HEK293T (cell line): ENCODE measurements at regions not wholly inside any gene's neighbourhood (a gene's known extent, or its start where the extent isn't known, plus 50 kb on each side); places are given as distances from the start of the nearest gene placed in this dataset.

Experiments
- ARNT ChIP-seq: fragments of 450-650 bp; IDR thresholded peaks from 2 replicates; pipeline ENCODE4 v1.6.1; 2017; ENCODE audit warnings: mild to moderate bottlenecking
- BHLHE40 ChIP-seq: fragments of 450-650 bp; IDR thresholded peaks from 2 replicates; pipeline ENCODE4 v1.6.1; 2016; ENCODE audit warnings: mild to moderate bottlenecking, moderate library complexity, borderline replicate concordance
- CTBP1 ChIP-seq: fragments of 450-650 bp; IDR thresholded peaks from 2 replicates; pipeline ENCODE4 v1.6.1; 2016; ENCODE audit warnings: borderline replicate concordance
- ELF4 ChIP-seq: fragments of 450-650 bp; IDR thresholded peaks from 2 replicates; pipeline ENCODE4 v1.6.1; 2017; ENCODE audit warnings: antibody characterized with exemption
- FOXA1 ChIP-seq: fragments of 450-650 bp; IDR thresholded peaks from 2 replicates; pipeline ENCODE4 v1.6.1; 2016; ENCODE audit warnings: mild to moderate bottlenecking
- FOXK2 ChIP-seq: fragments of 450-650 bp; IDR thresholded peaks from 2 replicates; pipeline ENCODE4 v1.6.1; 2016; ENCODE audit warnings: mild to moderate bottlenecking
- HDGF ChIP-seq: fragments of 450-650 bp; IDR thresholded peaks from 2 replicates; pipeline ENCODE4 v1.6.1; 2017; ENCODE audit warnings: antibody characterized with exemption, borderline replicate concordance
- L3MBTL2 ChIP-seq: fragments of 450-650 bp; conservative IDR thresholded peaks from 2 replicates; pipeline ENCODE4 v1.6.1; 2016; ENCODE audit warnings: mild to moderate bottlenecking
- LEF1 ChIP-seq: fragments of 450-650 bp; IDR thresholded peaks from 2 replicates; pipeline ENCODE4 v1.6.1; 2017; ENCODE audit warnings: mild to moderate bottlenecking, borderline replicate concordance
- SP1 ChIP-seq: fragments of 450-650 bp; IDR thresholded peaks from 2 replicates; pipeline ENCODE4 v1.6.1; 2017

- no peak for TF ChIP-seq CTBP1
- no peak for TF ChIP-seq SP1
- no peak for TF ChIP-seq BHLHE40
- TF ChIP-seq ARNT: no peak
- TF ChIP-seq LEF1: no peak
- no peak for TF ChIP-seq ELF4
- TF ChIP-seq HDGF: no peak
- TF ChIP-seq FOXK2: no peak
- no peak for TF ChIP-seq FOXA1
- no peak for TF ChIP-seq L3MBTL2
Observed at GRCh38 chr4:170743633-170744032, 653.9 kb upstream of the AADAT start.
